K562 (cell line): ENCODE measurements at regions not wholly inside any gene's neighbourhood (a gene's known extent, or its start where the extent isn't known, plus 50 kb on each side); places are given as distances from the start of the nearest gene placed in this dataset.

ENCODE experiments used
- ATAC-seq: fragments of 200-7000 bp; cut with Tn5 transposase; 3 replicates; pipeline ENCODE4 v1.9.1; 2020; ENCODE audit warnings: moderate library complexity
- BruUV-seq: library from RNA; stranded (reverse); fragments of 400-500 nt; replicated peaks from 2 replicates; lab custom pipeline; 2021; lab: Mats Ljungman, UMichigan
- CTCF ChIA-PET: fragments of 300-600 bp; formaldehyde crosslinking; extraction: SDS; loops from one replicate; lab custom pipeline; 2021; ENCODE audit warnings: low intra/inter-chr PET ratio; lab: Yijun Ruan, JAX
- POLR2A ChIA-PET: fragments of 300-600, 350-650 bp; sonication (Branson Sonifier 250); formaldehyde crosslinking; extraction: SDS; loops from one replicate; lab custom pipeline; 2021; ENCODE audit warnings: antibody characterized with exemption, inconsistent platforms; lab: Yijun Ruan, JAX
- DNase-seq, 4 experiments: peaks; one replicate each; pipeline versions ENCODE4 v3.0.0 to v3.0.0-alpha.2; 2011 to 2018; ENCODE audit warnings: low spot score in 3 of 4, mixed read lengths in 3 of 4; ENCODE audit errors: extremely low read depth in 1 of 4
- FAIRE-seq: peaks from 2 replicates; lab custom pipeline; 2011; peaks lifted over from hg19 to GRCh38; lab: Jason Lieb, UNC
- H2AFZ ChIP-seq: 2 replicates; pipeline ENCODE4 v1.6.0; 2011; ENCODE audit warnings: low read depth, low read length, control low read depth, inconsistent platforms
- H3K27ac ChIP-seq: fragments of 200-600 bp; 3 replicates; pipeline ENCODE4 v1.8.0; 2011; ENCODE audit warnings: low read depth, mild to moderate bottlenecking, control low read depth, inconsistent platforms, low read length, moderate library complexity, mixed read lengths; ENCODE audit errors: extremely low read depth
- H3K27me3 ChIP-seq, 2 experiments: fragments of 300-600 bp in 1 of 2; 2 replicates in 1 of 2; 3 replicates in 1 of 2; pipeline versions ENCODE4 v1.6.0 to v1.8.0; 2011; ENCODE audit warnings: inconsistent platforms in 2 of 2, low read length in 2 of 2, mild to moderate bottlenecking in 1 of 2, mixed read lengths in 1 of 2, moderate library complexity in 1 of 2; ENCODE audit not compliant: control insufficient read depth in 2 of 2, insufficient read depth in 2 of 2
- H3K36me3 ChIP-seq: fragments of 300-600 bp; 3 replicates; pipeline ENCODE4 v1.8.0; 2011; ENCODE audit warnings: mild to moderate bottlenecking, low read length, inconsistent platforms; ENCODE audit not compliant: control insufficient read depth, insufficient read depth
- H3K4me1 ChIP-seq, 2 experiments: fragments of 200-600 bp in 1 of 2; replicated peaks in 1 of 2; 2 replicates in 1 of 2; 3 replicates in 1 of 2; pipeline versions ENCODE4 v1.5.1 to v1.8.0; 2011; ENCODE audit warnings: inconsistent platforms in 2 of 2, low read length in 2 of 2, mild to moderate bottlenecking in 1 of 2, mixed read lengths in 1 of 2, moderate library complexity in 1 of 2; ENCODE audit not compliant: control insufficient read depth in 2 of 2, insufficient read depth in 2 of 2
- H3K4me2 ChIP-seq: 2 replicates; pipeline ENCODE4 v1.6.1; 2011; ENCODE audit warnings: low read length, control low read depth, inconsistent platforms, mixed read lengths; ENCODE audit not compliant: insufficient read depth
- H3K4me3 ChIP-seq: fragments of 200-600 bp; sonication (generic), shearing (Covaris generic); 2 replicates; pipeline ENCODE4 v1.5.1; 2016; ENCODE audit warnings: control low read depth, inconsistent platforms
- H3K79me2 ChIP-seq: fragments of 200-600 bp; 3 replicates; pipeline ENCODE4 v1.8.0; 2011; ENCODE audit warnings: low read length, inconsistent platforms; ENCODE audit not compliant: control insufficient read depth, insufficient read depth
- H3K9ac ChIP-seq, 2 experiments: 2 replicates each; pipeline versions ENCODE4 v1.6.0 to v1.6.1; 2011; ENCODE audit warnings: low read depth in 2 of 2, low read length in 2 of 2, control low read depth in 1 of 2, inconsistent platforms in 1 of 2, mild to moderate bottlenecking in 1 of 2, mixed read lengths in 1 of 2; ENCODE audit not compliant: insufficient read depth in 1 of 2
- H3K9me1 ChIP-seq: one replicate; pipeline ENCODE4 v1.6.0; 2011; ENCODE audit warnings: inconsistent platforms, mild to moderate bottlenecking, low read length, moderate library complexity; ENCODE audit not compliant: control insufficient read depth, insufficient read depth
- H3K9me3 ChIP-seq: replicated peaks from 2 replicates; pipeline ENCODE4 v1.5.1; 2011; ENCODE audit warnings: low read depth, low read length, inconsistent platforms; ENCODE audit not compliant: control insufficient read depth, insufficient read depth
- H4K20me1 ChIP-seq: replicated peaks from 2 replicates; pipeline ENCODE4 v1.6.1; 2011; ENCODE audit warnings: low read length, inconsistent platforms, mixed read lengths; ENCODE audit not compliant: control insufficient read depth, insufficient read depth
- ARID2 ChIP-seq: fragments of 450-650 bp; IDR thresholded peaks from 2 replicates; pipeline ENCODE4 v1.6.1; 2017; ENCODE audit warnings: antibody characterized with exemption, mild to moderate bottlenecking
- CHCHD3 ChIP-seq: fragments of 250-450 bp; sonication (Bioruptor Pico); IDR thresholded peaks from 2 replicates; pipeline ENCODE4 v2.1.2; 2022; ENCODE audit warnings: mild to moderate bottlenecking
- FOXA3 ChIP-seq, 2 experiments: fragments of 450-650 bp in 1 of 2; sonication (generic) in 1 of 2; formaldehyde crosslinking; IDR thresholded peaks in 1 of 2; conservative IDR thresholded peaks in 1 of 2; 2 replicates each; pipeline versions ENCODE4 v1.4.0 to v1.8.0; 2020 to 2022; ENCODE audit warnings: mild to moderate bottlenecking in 2 of 2, missing genetic modification reagents in 1 of 2
- NBN ChIP-seq: fragments of 450-650 bp; IDR thresholded peaks from 2 replicates; pipeline ENCODE4 v1.6.1; 2016; ENCODE audit warnings: low read depth, mild to moderate bottlenecking
- ZFP30 ChIP-seq: fragments of 250-450 bp; sonication (Bioruptor Pico); IDR thresholded peaks from 2 replicates; pipeline ENCODE4 v1.8.0; 2022; ENCODE audit warnings: moderate library complexity, mild to moderate bottlenecking, inconsistent platforms, borderline replicate concordance
- ZNF3 ChIP-seq: fragments of 250-450 bp; sonication (Bioruptor Pico); IDR thresholded peaks from 2 replicates; pipeline ENCODE4 v1.5.0; 2021; ENCODE audit warnings: mild to moderate bottlenecking, moderate library complexity
- WGBS: fragments of 100-300 bp; shearing (Covaris generic); methylation state at CpG from one replicate; pipeline ENCODE4 v1.1.6; 2016; ENCODE audit warnings: low coverage, mixed read lengths; ENCODE audit not compliant: insufficient coverage; ENCODE audit errors: missing lambda C conversion rate; 5-methylcytosine and 5-hydroxymethylcytosine counted together
- in situ Hi-C: fragments of 300-500 bp; cut with MboI; formaldehyde crosslinking; loops from 4 replicates; pipeline ENCODE4 v1.15.0; 2018; ENCODE audit warnings: inconsistent platforms, mixed read lengths
- intact Hi-C: fragments of 100-400 bp; cut with micrococcal nuclease; formaldehyde crosslinking; loops from 2 replicates; pipeline ENCODE4 v1.14.2; 2022
- TF ChIP-seq, protein P1 (sequence below): fragments of 250-450 bp; sonication (Bioruptor Pico); IDR thresholded peaks from 2 replicates; pipeline ENCODE4 v1.4.0; 2020; ENCODE audit warnings: mild to moderate bottlenecking, moderate library complexity
- TF ChIP-seq, protein P2 (sequence below): sonication (generic); formaldehyde crosslinking; IDR thresholded peaks from 2 replicates; pipeline ENCODE4 v1.8.0; 2023; ENCODE audit warnings: missing genetic modification reagents, mild to moderate bottlenecking, borderline replicate concordance

DNA sequence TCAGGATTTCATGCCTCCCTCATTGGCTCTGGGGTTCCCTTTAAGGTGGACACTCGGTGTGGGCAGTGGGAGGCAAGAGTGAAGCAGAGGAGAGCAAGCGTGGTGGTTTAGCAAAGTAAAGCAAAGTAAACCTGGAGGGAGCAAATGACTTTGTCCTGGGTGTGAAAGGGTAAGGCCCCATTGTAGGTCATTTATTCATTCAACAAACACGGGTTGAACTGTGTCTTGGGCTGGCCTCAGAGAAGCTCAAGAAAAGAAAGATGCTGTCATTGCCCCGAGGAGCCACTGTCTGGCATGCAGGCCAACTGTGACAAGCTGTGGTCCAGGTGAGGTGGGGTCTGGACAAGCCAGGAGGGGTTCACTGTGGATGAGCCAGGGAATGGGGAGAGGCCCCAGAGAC is 68.9 kb upstream of the DLK1 start:
- POLR2A ChIA-PET, result no interaction called here
- Histone ChIP-seq H3K9me3 (no peaks in the 10 kb centered on the region), H3K9ac (no peak overlapping the region), H3K27me3 (no peaks in the 10 kb centered on the region; a peak in 1 of 5 replicates), H3K4me1 (peaks cover 7 to 40% of the 10 kb centered on the region in 2 experiments; a peak in 3 of 5 replicates), H4K20me1 (no peaks in the 10 kb centered on the region), H3K4me2 (no peak overlapping the region), H3K4me3 (no peak overlapping the region), H3K27ac (no peak overlapping the region), H3K79me2 (no peaks in the 10 kb centered on the region), H2AFZ (no peak overlapping the region), H3K9me1 (no peaks in the 10 kb centered on the region), H3K36me3 (no peaks in the 10 kb centered on the region)
- 13% methylated on average over 3 of the region's 4 CpGs for WGBS
- in situ Hi-C loops (no loop called here), intact Hi-C loops (no loop called here)
- TF ChIP-seq NBN (no peak), CHCHD3 (no peak), ZNF3 (CRISPR knock-in tag) (peak; percentile 76), ZFP30 (no peak), ARID2 (no peak), FOXA3 (CRISPR knock-in tag; conservative IDR thresholded peaks at IDR 0.05 in 1 of 2, IDR thresholded peaks at IDR 0.05 in 1 of 2) (no peak)
- TF ChIP-seq, protein P1, sequence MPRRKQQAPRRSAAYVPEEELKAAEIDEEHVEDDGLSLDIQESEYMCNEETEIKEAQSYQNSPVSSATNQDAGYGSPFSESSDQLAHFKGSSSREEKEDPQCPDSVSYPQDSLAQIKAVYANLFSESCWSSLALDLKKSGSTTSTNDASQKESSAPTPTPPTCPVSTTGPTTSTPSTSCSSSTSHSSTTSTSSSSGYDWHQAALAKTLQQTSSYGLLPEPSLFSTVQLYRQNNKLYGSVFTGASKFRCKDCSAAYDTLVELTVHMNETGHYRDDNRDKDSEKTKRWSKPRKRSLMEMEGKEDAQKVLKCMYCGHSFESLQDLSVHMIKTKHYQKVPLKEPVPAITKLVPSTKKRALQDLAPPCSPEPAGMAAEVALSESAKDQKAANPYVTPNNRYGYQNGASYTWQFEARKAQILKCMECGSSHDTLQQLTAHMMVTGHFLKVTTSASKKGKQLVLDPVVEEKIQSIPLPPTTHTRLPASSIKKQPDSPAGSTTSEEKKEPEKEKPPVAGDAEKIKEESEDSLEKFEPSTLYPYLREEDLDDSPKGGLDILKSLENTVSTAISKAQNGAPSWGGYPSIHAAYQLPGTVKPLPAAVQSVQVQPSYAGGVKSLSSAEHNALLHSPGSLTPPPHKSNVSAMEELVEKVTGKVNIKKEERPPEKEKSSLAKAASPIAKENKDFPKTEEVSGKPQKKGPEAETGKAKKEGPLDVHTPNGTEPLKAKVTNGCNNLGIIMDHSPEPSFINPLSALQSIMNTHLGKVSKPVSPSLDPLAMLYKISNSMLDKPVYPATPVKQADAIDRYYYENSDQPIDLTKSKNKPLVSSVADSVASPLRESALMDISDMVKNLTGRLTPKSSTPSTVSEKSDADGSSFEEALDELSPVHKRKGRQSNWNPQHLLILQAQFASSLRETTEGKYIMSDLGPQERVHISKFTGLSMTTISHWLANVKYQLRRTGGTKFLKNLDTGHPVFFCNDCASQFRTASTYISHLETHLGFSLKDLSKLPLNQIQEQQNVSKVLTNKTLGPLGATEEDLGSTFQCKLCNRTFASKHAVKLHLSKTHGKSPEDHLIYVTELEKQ (CRISPR knock-in tag), result no peak
- TF ChIP-seq, protein P2, sequence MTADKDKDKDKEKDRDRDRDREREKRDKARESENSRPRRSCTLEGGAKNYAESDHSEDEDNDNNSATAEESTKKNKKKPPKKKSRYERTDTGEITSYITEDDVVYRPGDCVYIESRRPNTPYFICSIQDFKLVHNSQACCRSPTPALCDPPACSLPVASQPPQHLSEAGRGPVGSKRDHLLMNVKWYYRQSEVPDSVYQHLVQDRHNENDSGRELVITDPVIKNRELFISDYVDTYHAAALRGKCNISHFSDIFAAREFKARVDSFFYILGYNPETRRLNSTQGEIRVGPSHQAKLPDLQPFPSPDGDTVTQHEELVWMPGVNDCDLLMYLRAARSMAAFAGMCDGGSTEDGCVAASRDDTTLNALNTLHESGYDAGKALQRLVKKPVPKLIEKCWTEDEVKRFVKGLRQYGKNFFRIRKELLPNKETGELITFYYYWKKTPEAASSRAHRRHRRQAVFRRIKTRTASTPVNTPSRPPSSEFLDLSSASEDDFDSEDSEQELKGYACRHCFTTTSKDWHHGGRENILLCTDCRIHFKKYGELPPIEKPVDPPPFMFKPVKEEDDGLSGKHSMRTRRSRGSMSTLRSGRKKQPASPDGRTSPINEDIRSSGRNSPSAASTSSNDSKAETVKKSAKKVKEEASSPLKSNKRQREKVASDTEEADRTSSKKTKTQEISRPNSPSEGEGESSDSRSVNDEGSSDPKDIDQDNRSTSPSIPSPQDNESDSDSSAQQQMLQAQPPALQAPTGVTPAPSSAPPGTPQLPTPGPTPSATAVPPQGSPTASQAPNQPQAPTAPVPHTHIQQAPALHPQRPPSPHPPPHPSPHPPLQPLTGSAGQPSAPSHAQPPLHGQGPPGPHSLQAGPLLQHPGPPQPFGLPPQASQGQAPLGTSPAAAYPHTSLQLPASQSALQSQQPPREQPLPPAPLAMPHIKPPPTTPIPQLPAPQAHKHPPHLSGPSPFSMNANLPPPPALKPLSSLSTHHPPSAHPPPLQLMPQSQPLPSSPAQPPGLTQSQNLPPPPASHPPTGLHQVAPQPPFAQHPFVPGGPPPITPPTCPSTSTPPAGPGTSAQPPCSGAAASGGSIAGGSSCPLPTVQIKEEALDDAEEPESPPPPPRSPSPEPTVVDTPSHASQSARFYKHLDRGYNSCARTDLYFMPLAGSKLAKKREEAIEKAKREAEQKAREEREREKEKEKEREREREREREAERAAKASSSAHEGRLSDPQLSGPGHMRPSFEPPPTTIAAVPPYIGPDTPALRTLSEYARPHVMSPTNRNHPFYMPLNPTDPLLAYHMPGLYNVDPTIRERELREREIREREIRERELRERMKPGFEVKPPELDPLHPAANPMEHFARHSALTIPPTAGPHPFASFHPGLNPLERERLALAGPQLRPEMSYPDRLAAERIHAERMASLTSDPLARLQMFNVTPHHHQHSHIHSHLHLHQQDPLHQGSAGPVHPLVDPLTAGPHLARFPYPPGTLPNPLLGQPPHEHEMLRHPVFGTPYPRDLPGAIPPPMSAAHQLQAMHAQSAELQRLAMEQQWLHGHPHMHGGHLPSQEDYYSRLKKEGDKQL (CRISPR knock-in tag), result no peak
- FAIRE-seq, result no peak
- CTCF ChIA-PET, result no interaction called here
- ATAC-seq, result no peak
- DNase-seq, result no peak
- BruUV-seq, result no TSS peak
